IMR-90 (cell line): ENCODE measurements at regions not wholly inside any gene's neighbourhood (a gene's known extent, or its start where the extent isn't known, plus 50 kb on each side); places are given as distances from the start of the nearest gene placed in this dataset.

Source experiments
- ATAC-seq: fragments of 200-7000 bp; cut with Tn5 transposase; 2 replicates; pipeline ENCODE4 v1.9.1; 2020; ENCODE audit warnings: low read depth, mild to moderate bottlenecking, moderate library complexity
- BruUV-seq: library from RNA; stranded (reverse); fragments of 400-500 nt; replicated peaks from 2 replicates; lab custom pipeline; 2021; lab: Mats Ljungman, UMichigan
- CTCF ChIA-PET: fragments of 300-600 bp; formaldehyde crosslinking; extraction: SDS; loops from one replicate; lab custom pipeline; 2021; ENCODE audit warnings: antibody characterized with exemption; lab: Yijun Ruan, JAX
- POLR2A ChIA-PET: fragments of 300-600 bp; sonication (Branson Sonifier 250); formaldehyde crosslinking; loops from one replicate; lab custom pipeline; 2022; ENCODE audit warnings: antibody characterized with exemption; ENCODE audit not compliant: unreplicated experiment; lab: Charles Lee
- DNase-seq: peaks from one replicate; pipeline ENCODE4 v3.0.0; 2013
- H2AFZ ChIP-seq: replicated peaks from 2 replicates; pipeline ENCODE3; 2013; ENCODE audit warnings: low read length, mild to moderate bottlenecking; ENCODE audit not compliant: poor library complexity
- H2AK5ac ChIP-seq: 2 replicates; pipeline ENCODE4 v1.6.1; 2013; ENCODE audit warnings: low read depth, low read length, inconsistent platforms
- H2AK9ac ChIP-seq: replicated peaks from 2 replicates; pipeline ENCODE3; 2013; ENCODE audit warnings: mild to moderate bottlenecking, low read depth, low read length, moderate library complexity; ENCODE audit not compliant: poor library complexity
- H2BK120ac ChIP-seq: 2 replicates; pipeline ENCODE4 v1.6.1; 2013; ENCODE audit warnings: low read depth, low read length, inconsistent platforms
- H2BK15ac ChIP-seq: 3 replicates; pipeline ENCODE4 v1.6.1; 2013; ENCODE audit warnings: low read depth, low read length, inconsistent platforms
- H2BK20ac ChIP-seq: 2 replicates; pipeline ENCODE4 v1.6.1; 2013; ENCODE audit warnings: low read depth, mild to moderate bottlenecking, inconsistent platforms, low read length, moderate library complexity
- H2BK5ac ChIP-seq: 2 replicates; pipeline ENCODE4 v1.6.1; 2013; ENCODE audit warnings: mild to moderate bottlenecking, low read depth, low read length, inconsistent platforms; ENCODE audit not compliant: poor library complexity, severe bottlenecking
- H3K14ac ChIP-seq: replicated peaks from 2 replicates; pipeline ENCODE4 v1.6.1; 2013; ENCODE audit warnings: low read depth, low read length, inconsistent platforms
- H3K18ac ChIP-seq: 2 replicates; pipeline ENCODE4 v1.6.1; 2013; ENCODE audit warnings: low read depth, low read length, control low read depth
- H3K23ac ChIP-seq: 2 replicates; pipeline ENCODE4 v1.6.1; 2013; ENCODE audit warnings: low read depth, low read length, inconsistent platforms
- H3K27ac ChIP-seq: 2 replicates; pipeline ENCODE4 v1.5.1; 2013; ENCODE audit warnings: mild to moderate bottlenecking, control low read depth, low read length; ENCODE audit not compliant: insufficient read depth
- H3K27me3 ChIP-seq: 2 replicates; pipeline ENCODE4 v1.6.1; 2013; ENCODE audit warnings: low read length; ENCODE audit not compliant: control insufficient read depth, insufficient read depth
- H3K36me3 ChIP-seq: 2 replicates; pipeline ENCODE4 v1.6.1; 2013; ENCODE audit warnings: low read length, mixed read lengths; ENCODE audit not compliant: control insufficient read depth, insufficient read depth
- H3K4ac ChIP-seq: 2 replicates; pipeline ENCODE4 v1.6.1; 2013; ENCODE audit warnings: low read depth, low read length, inconsistent platforms
- H3K4me1 ChIP-seq: 2 replicates; pipeline ENCODE4 v1.6.1; 2013; ENCODE audit warnings: low read length, mixed read lengths; ENCODE audit not compliant: control insufficient read depth, insufficient read depth
- H3K4me2 ChIP-seq: 2 replicates; pipeline ENCODE4 v1.6.1; 2013; ENCODE audit warnings: low read depth, mild to moderate bottlenecking, control low read depth, low read length, moderate library complexity
- H3K4me3 ChIP-seq: 2 replicates; pipeline ENCODE4 v1.5.1; 2013; ENCODE audit warnings: low read depth, mild to moderate bottlenecking, control low read depth, low read length, moderate library complexity; ENCODE audit not compliant: insufficient read depth
- H3K56ac ChIP-seq: 2 replicates; pipeline ENCODE4 v1.6.1; 2013; ENCODE audit warnings: low read length, inconsistent platforms; ENCODE audit not compliant: insufficient read depth; ENCODE audit errors: extremely low read depth
- H3K79me1 ChIP-seq, 2 experiments: 2 replicates each; pipeline ENCODE4 v1.6.1; 2013; ENCODE audit warnings: low read length in 2 of 2, inconsistent platforms in 1 of 2, low read depth in 1 of 2
- H3K9ac ChIP-seq: 2 replicates; pipeline ENCODE4 v1.6.1; 2013; ENCODE audit warnings: low read depth, low read length, control low read depth
- H3K9me1 ChIP-seq: 2 replicates; pipeline ENCODE4 v1.6.1; 2013; ENCODE audit warnings: low read length, inconsistent platforms; ENCODE audit not compliant: insufficient read depth
- H3K9me3 ChIP-seq: 2 replicates; pipeline ENCODE4 v1.6.1; 2013; ENCODE audit warnings: low read length; ENCODE audit not compliant: control insufficient read depth, insufficient read depth
- H4K20me1 ChIP-seq: 2 replicates; pipeline ENCODE4 v1.6.1; 2013; ENCODE audit warnings: low read length, inconsistent platforms; ENCODE audit not compliant: insufficient read depth
- H4K5ac ChIP-seq: 2 replicates; pipeline ENCODE4 v1.6.1; 2013; ENCODE audit warnings: mild to moderate bottlenecking, low read depth, low read length, control low read depth
- H4K8ac ChIP-seq, 2 experiments: 2 replicates each; pipeline ENCODE4 v1.6.1; 2013; ENCODE audit warnings: low read depth in 2 of 2, low read length in 2 of 2, control low read depth in 1 of 2, inconsistent platforms in 1 of 2
- H4K91ac ChIP-seq: 2 replicates; pipeline ENCODE4 v1.6.1; 2013; ENCODE audit warnings: low read depth, low read length, inconsistent platforms; ENCODE audit not compliant: insufficient read depth
- CEBPB ChIP-seq: IDR thresholded peaks from 2 replicates; pipeline ENCODE4 v1.6.1; 2012; ENCODE audit warnings: low read depth, low read length, improper control_type of control experiment
- CTCF ChIP-seq: conservative IDR thresholded peaks from 2 replicates; pipeline ENCODE4 v1.5.1; 2012; ENCODE audit warnings: mild to moderate bottlenecking, low read depth, low read length, improper control_type of control experiment
- WGBS, 2 experiments: methylation state at CpG; one replicate each; pipeline versions ENCODE4 v1.1.5 to v1.1.7; 2013; ENCODE audit warnings: missing lambda C conversion rate in 2 of 2; ENCODE audit not compliant: insufficient read length in 1 of 2; ENCODE audit errors: extremely low coverage in 2 of 2; 5-methylcytosine and 5-hydroxymethylcytosine counted together
- dilution Hi-C: fragments of 300-500 bp; cut with HindIII; formaldehyde crosslinking; loops from one replicate; pipeline ENCODE4 v1.14.3; 2018; ENCODE audit warnings: low sequenced_read_pairs; ENCODE audit not compliant: unreplicated experiment
- in situ Hi-C: fragments of 300-500 bp; cut with MboI; formaldehyde crosslinking; loops from 3 replicates; pipeline ENCODE4 v1.14.3; 2019; ENCODE audit warnings: low sequenced_read_pairs, inconsistent platforms, mixed read lengths
- intact Hi-C: fragments of 100-400 bp; cut with micrococcal nuclease; formaldehyde crosslinking; loops from 2 replicates; pipeline ENCODE4 v1.10.0; 2022

- DNase-seq (no peak), ATAC-seq (no peak)
- H2AK9ac ChIP-seq, result no peak overlapping the region
- no peak overlapping the region for H2BK5ac ChIP-seq
- H3K9ac ChIP-seq, result no peak overlapping the region
- no peak overlapping the region for H4K91ac ChIP-seq
- no peaks in the 10 kb centered on the region for H3K27me3 ChIP-seq
- H3K79me1 ChIP-seq, result no peaks in the 10 kb centered on the region
- H4K8ac ChIP-seq, result no peak overlapping the region
- TF ChIP-seq CTCF, result no peak
- peak; percentile 82 for TF ChIP-seq CEBPB
- no peak overlapping the region for H3K14ac ChIP-seq
- H3K9me1 ChIP-seq, result no peaks in the 10 kb centered on the region
- H4K20me1 ChIP-seq, result no peaks in the 10 kb centered on the region
- no peak overlapping the region for H3K27ac ChIP-seq
- dilution Hi-C loops (no loop called here), intact Hi-C loops (no loop called here), in situ Hi-C loops (no loop called here)
- H3K4me1 ChIP-seq, result no peaks in the 10 kb centered on the region
- POLR2A ChIA-PET, result no interaction called here
- no peak overlapping the region for H2BK120ac ChIP-seq
- H3K56ac ChIP-seq, result no peak overlapping the region
- peaks cover 3% of the 10 kb centered on the region; the same call in 1 of the 2 replicates for H3K9me3 ChIP-seq
- no peaks in the 10 kb centered on the region for H3K36me3 ChIP-seq
- no peak overlapping the region for H3K4ac ChIP-seq
- no peak overlapping the region for H2BK15ac ChIP-seq
- BruUV-seq, result no TSS peak
- no peak overlapping the region for H2AFZ ChIP-seq
- no peak overlapping the region for H3K23ac ChIP-seq
- CTCF ChIA-PET, result no interaction called here
- H3K4me3 ChIP-seq, result no peak overlapping the region
- H3K4me2 ChIP-seq, result no peak overlapping the region
- no CpG with 5 or more reads among the region's 4 CpGs for WGBS, 2 experiments
- H2AK5ac ChIP-seq, result no peak overlapping the region
- H2BK20ac ChIP-seq, result no peak overlapping the region
- no peak overlapping the region for H4K5ac ChIP-seq
- no peak overlapping the region for H3K18ac ChIP-seq
Measured at GRCh38 chr3:83835040-83835439, 1123.7 kb upstream of the CADM2 start.
